Natural killer cell (primary cell): ENCODE measurements at regions not wholly inside any gene's neighbourhood (a gene's known extent, or its start where the extent isn't known, plus 50 kb on each side); places are given as distances from the start of the nearest gene placed in this dataset.
A peak's percentile ranks its signal among the peaks of the same experiment; 100 is the strongest.

Source experiments
- ATAC-seq, 3 donors: fragments of 150-1000 bp in 2 of 3; fragments of 200-7000 bp in 1 of 3; cut with Tn5 transposase; 1 replicate in 1 of 3; 2 replicates in 2 of 3; pipeline ENCODE4 v1.10.0; 2021; ENCODE audit warnings: mild to moderate bottlenecking in 2 of 3, moderate library complexity in 2 of 3
- DNase-seq, 2 donors: peaks; one replicate each; pipeline versions ENCODE4 v3.0.0 to v3.0.0-alpha.2; 2013 to 2021; ENCODE audit warnings: mixed read lengths in 1 of 2
- H3K27ac ChIP-seq: one replicate; pipeline ENCODE4 v1.5.1; 2013; ENCODE audit warnings: mild to moderate bottlenecking, low read length
- H3K27me3 ChIP-seq: one replicate; pipeline ENCODE4 v1.6.1; 2013; ENCODE audit warnings: low read length; ENCODE audit not compliant: control insufficient read depth, insufficient read depth
- H3K36me3 ChIP-seq: one replicate; pipeline ENCODE4 v1.6.1; 2013; ENCODE audit warnings: low read length; ENCODE audit not compliant: control insufficient read depth, insufficient read depth
- H3K4me1 ChIP-seq: one replicate; pipeline ENCODE4 v1.6.1; 2013; ENCODE audit warnings: low read length; ENCODE audit not compliant: control insufficient read depth, insufficient read depth
- H3K4me3 ChIP-seq: one replicate; pipeline ENCODE4 v1.5.1; 2013; ENCODE audit warnings: low read length
- H3K9me3 ChIP-seq: one replicate; pipeline ENCODE4 v1.6.1; 2013; ENCODE audit warnings: low read length; ENCODE audit not compliant: control insufficient read depth, insufficient read depth
- H3K27ac Mint-ChIP-seq, 2 donors: one replicate each; pipeline ENCODE4 v1.8.0; 2022; ENCODE audit warnings: mild to moderate bottlenecking in 2 of 2, mixed read lengths in 2 of 2, moderate library complexity in 1 of 2
- H3K27me3 Mint-ChIP-seq, 2 donors: one replicate each; pipeline ENCODE4 v1.8.0; 2022; ENCODE audit warnings: low read depth in 2 of 2, mixed read lengths in 2 of 2
- H3K36me3 Mint-ChIP-seq: one replicate; pipeline ENCODE4 v1.8.0; 2022; ENCODE audit warnings: mixed read lengths
- H3K4me1 Mint-ChIP-seq, 2 donors: one replicate each; pipeline ENCODE4 v1.8.0; 2022; ENCODE audit warnings: mixed read lengths in 2 of 2
- H3K4me3 Mint-ChIP-seq: one replicate; pipeline ENCODE4 v1.8.0; 2022; ENCODE audit warnings: mild to moderate bottlenecking, moderate library complexity, mixed read lengths
- H3K9me3 Mint-ChIP-seq, 2 donors: one replicate each; pipeline ENCODE4 v1.8.0; 2022; ENCODE audit warnings: mixed read lengths in 2 of 2
- WGBS: methylation state at CpG from one replicate; pipeline ENCODE4 v1.1.7; 2013; ENCODE audit warnings: missing lambda C conversion rate; ENCODE audit not compliant: insufficient coverage; 5-methylcytosine and 5-hydroxymethylcytosine counted together
- intact Hi-C: fragments of 100-400 bp; cut with micrococcal nuclease; formaldehyde crosslinking; loops from one replicate; pipeline ENCODE4 v1.14.2; 2022
- TF ChIP-seq, protein P1 (sequence below): fragments of 200-600 bp; IDR thresholded peaks from one replicate; pipeline ENCODE4 v1.8.0; 2022; ENCODE audit warnings: antibody characterized with exemption

GRCh38 chr13:73739394-73739793 lies 394.8 kb downstream of the KLF12 start:
- no peak overlapping the region for H3K4me3 ChIP-seq
- ATAC-seq (no peak), DNase-seq (no peak)
- H3K27ac Mint-ChIP-seq, result no peak overlapping the region
- no peaks in the 10 kb centered on the region for H3K36me3 ChIP-seq
- no peaks in the 10 kb centered on the region for H3K27me3 Mint-ChIP-seq
- no peaks in the 10 kb centered on the region for H3K36me3 Mint-ChIP-seq
- peaks cover 3% of the 10 kb centered on the region for H3K4me1 ChIP-seq
- H3K4me1 Mint-ChIP-seq, result peaks cover 42 to 46% of the 10 kb centered on the region in 2 donors
- no peak overlapping the region for H3K4me3 Mint-ChIP-seq
- WGBS, result no CpG with 5 or more reads among the region's 1 CpG
- H3K9me3 ChIP-seq, result no peaks in the 10 kb centered on the region
- TF ChIP-seq, protein P1, sequence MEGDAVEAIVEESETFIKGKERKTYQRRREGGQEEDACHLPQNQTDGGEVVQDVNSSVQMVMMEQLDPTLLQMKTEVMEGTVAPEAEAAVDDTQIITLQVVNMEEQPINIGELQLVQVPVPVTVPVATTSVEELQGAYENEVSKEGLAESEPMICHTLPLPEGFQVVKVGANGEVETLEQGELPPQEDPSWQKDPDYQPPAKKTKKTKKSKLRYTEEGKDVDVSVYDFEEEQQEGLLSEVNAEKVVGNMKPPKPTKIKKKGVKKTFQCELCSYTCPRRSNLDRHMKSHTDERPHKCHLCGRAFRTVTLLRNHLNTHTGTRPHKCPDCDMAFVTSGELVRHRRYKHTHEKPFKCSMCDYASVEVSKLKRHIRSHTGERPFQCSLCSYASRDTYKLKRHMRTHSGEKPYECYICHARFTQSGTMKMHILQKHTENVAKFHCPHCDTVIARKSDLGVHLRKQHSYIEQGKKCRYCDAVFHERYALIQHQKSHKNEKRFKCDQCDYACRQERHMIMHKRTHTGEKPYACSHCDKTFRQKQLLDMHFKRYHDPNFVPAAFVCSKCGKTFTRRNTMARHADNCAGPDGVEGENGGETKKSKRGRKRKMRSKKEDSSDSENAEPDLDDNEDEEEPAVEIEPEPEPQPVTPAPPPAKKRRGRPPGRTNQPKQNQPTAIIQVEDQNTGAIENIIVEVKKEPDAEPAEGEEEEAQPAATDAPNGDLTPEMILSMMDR, result no peak
- intact Hi-C loops, result no loop called here
- no peak overlapping the region for H3K27ac ChIP-seq
- no peaks in the 10 kb centered on the region for H3K27me3 ChIP-seq
- H3K9me3 Mint-ChIP-seq, result no peaks in the 10 kb centered on the region

- no peak overlapping the region for H3K4me3 Mint-ChIP-seq
- H3K4me1 ChIP-seq, result peaks cover 3% of the 10 kb centered on the region
- H3K4me1 Mint-ChIP-seq, result peaks cover 46 to 47% of the 10 kb centered on the region in 2 donors
- H3K4me3 ChIP-seq, result no peak overlapping the region
- H3K27me3 Mint-ChIP-seq, result no peaks in the 10 kb centered on the region
- WGBS, result 97% methylated on average over 5 of the region's 5 CpGs
- H3K9me3 ChIP-seq, result no peaks in the 10 kb centered on the region
- intact Hi-C loops, result no loop called here
- H3K36me3 ChIP-seq, result no peaks in the 10 kb centered on the region
- DNase-seq (no peak), ATAC-seq (no peak)
- no peaks in the 10 kb centered on the region for H3K9me3 Mint-ChIP-seq
- no peak overlapping the region for H3K27ac ChIP-seq
- no peak overlapping the region for H3K27ac Mint-ChIP-seq
- H3K27me3 ChIP-seq, result no peaks in the 10 kb centered on the region
- TF ChIP-seq, protein P1, result no peak
- H3K36me3 Mint-ChIP-seq, result no peaks in the 10 kb centered on the region
These were observed 395.6 kb downstream of the KLF12 start for GRCh38 chr13:73738626-73739025.

DNA sequence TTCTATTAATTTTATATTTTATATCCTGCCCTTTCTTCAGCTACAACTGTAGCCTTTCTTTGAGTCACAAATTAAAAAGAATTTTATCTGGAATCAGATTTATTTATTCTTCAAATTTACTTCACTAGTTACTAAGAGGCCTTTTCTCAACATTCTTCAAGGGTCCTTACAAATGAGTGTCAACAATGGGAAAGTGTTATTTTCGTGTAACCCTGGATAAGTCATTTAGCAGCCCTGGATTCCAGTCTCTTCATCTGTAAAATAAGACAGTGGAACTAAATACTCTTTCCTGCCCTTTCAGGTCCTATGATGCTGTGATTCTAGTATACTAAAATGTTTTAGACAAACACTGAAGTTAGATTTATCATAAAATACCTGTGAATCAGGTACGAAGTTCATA lies 397.0 kb downstream of the KLF12 start:
- intact Hi-C loops, result no loop called here
- WGBS, result 100% methylated on average over 1 of the region's 2 CpGs

DNA sequence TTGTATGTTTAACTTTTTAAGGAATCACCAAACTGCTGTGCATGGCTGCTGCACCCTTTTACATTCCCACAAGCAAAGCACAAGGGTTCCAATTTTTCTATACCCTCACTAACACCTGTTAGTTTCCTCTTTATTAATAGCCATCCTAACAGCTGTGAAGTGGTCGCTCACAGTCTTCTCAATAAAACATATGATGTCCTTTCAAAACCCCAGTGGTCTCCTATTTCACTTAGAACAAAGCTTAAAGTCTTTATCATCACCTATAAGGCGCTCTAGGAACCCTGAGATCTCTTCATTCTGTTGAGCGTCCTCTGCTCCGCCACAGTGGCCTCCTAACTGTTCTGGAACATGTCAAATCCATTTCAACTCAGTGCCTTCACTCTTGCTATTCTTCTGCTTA lies 400.5 kb downstream of the KLF12 start:
- Mint-ChIP-seq H3K4me1 (peaks cover 35 to 48% of the 10 kb centered on the region in 2 donors), H3K27ac (peak overlapping the region; percentile 15 to 35), H3K9me3 (no peaks in the 10 kb centered on the region), H3K36me3 (no peaks in the 10 kb centered on the region), H3K4me3 (no peak overlapping the region), H3K27me3 (no peaks in the 10 kb centered on the region)
- Histone ChIP-seq H3K36me3 (no peaks in the 10 kb centered on the region), H3K4me1 (no peaks in the 10 kb centered on the region), H3K27me3 (no peaks in the 10 kb centered on the region), H3K4me3 (no peak overlapping the region), H3K27ac (no peak overlapping the region), H3K9me3 (no peaks in the 10 kb centered on the region)
- TF ChIP-seq, protein P1, result no peak
- ATAC-seq (no peak), DNase-seq (no peak)
- 97% methylated on average over 4 of the region's 4 CpGs for whole genome bisulfite sequencing
- intact Hi-C loops, result no loop called here

More for the DNA sequence above, 397.0 kb downstream of the KLF12 start:
- DNase-seq, result no peak
- H3K27me3 ChIP-seq, result no peaks in the 10 kb centered on the region
- peaks cover 48 to 55% of the 10 kb centered on the region in 2 donors for H3K4me1 Mint-ChIP-seq
- no peaks in the 10 kb centered on the region for H3K36me3 Mint-ChIP-seq
- H3K27ac ChIP-seq, result no peak overlapping the region
- peaks cover 3% of the 10 kb centered on the region for H3K4me1 ChIP-seq
- no peak overlapping the region for H3K4me3 ChIP-seq
- no peaks in the 10 kb centered on the region for H3K36me3 ChIP-seq
- TF ChIP-seq, protein P1, result no peak
- no peaks in the 10 kb centered on the region for H3K9me3 ChIP-seq
- no peaks in the 10 kb centered on the region for H3K27me3 Mint-ChIP-seq
- H3K4me3 Mint-ChIP-seq, result no peak overlapping the region
- no peak overlapping the region for H3K27ac Mint-ChIP-seq
- no peak for ATAC-seq
- no peaks in the 10 kb centered on the region for H3K9me3 Mint-ChIP-seq
